ENCODE measurements at regions not wholly inside any gene's neighbourhood (a gene's known extent, or its start where the extent isn't known, plus 50 kb on each side); places are given as distances from the start of the nearest gene placed in this dataset.

- TF ChIP-seq CTCF (IDR thresholded peaks at IDR 0.05; ENCODE audit: low read depth, low read length) (no peak), EZH2phosphoT487 (IDR thresholded peaks at IDR 0.05; ENCODE audit: low read depth) (no peak)
These were observed 556.2 kb upstream of the DSEL start for GRCh38 chr18:68072744-68073143.

Data from OCI-LY3 (cell line).